PC-3 (cell line): ENCODE measurements at regions not wholly inside any gene's neighbourhood (a gene's known extent, or its start where the extent isn't known, plus 50 kb on each side); places are given as distances from the start of the nearest gene placed in this dataset.
"Not testable (repeated sequence)": the region's sequence is repeated elsewhere in the genome, so short reads cannot be mapped to it uniquely, and the experiment has no call there.

Source experiments
- ATAC-seq: fragments of 200-7000 bp; cut with Tn5 transposase; 2 replicates; pipeline ENCODE4 v1.9.1; 2020; ENCODE audit warnings: mild to moderate bottlenecking, moderate library complexity
- BruUV-seq: library from RNA; stranded (reverse); fragments of 400-500 nt; replicated peaks from 2 replicates; lab custom pipeline; 2021; lab: Mats Ljungman, UMichigan
- CTCF ChIA-PET: fragments of 300-600 bp; sonication (Branson Sonifier 250); formaldehyde crosslinking; loops from one replicate; lab custom pipeline; 2022; ENCODE audit warnings: antibody characterized with exemption; lab: Charles Lee
- POLR2A ChIA-PET: fragments of 300-600 bp; sonication (Branson Sonifier 250); formaldehyde crosslinking; loops from one replicate; lab custom pipeline; 2022; ENCODE audit warnings: antibody characterized with exemption; ENCODE audit not compliant: unreplicated experiment; lab: Charles Lee
- DNase-seq: peaks from one replicate; pipeline ENCODE4 v3.0.0-alpha.2; 2015
- H2AFZ ChIP-seq: fragments of 300-600 bp; sonication (generic); 2 replicates; pipeline ENCODE4 v1.6.0; 2016; ENCODE audit warnings: antibody characterized with exemption, low read length
- H3F3A ChIP-seq: fragments of 300-600 bp; sonication (generic); one replicate; pipeline ENCODE4 v1.6.0; 2017; ENCODE audit warnings: antibody characterized with exemption, low read length, control low read depth, mild to moderate bottlenecking; ENCODE audit not compliant: unreplicated experiment
- H3K27ac ChIP-seq: fragments of 300-600 bp; sonication (generic); 2 replicates; pipeline ENCODE4 v1.5.1; 2016; ENCODE audit warnings: mild to moderate bottlenecking, low read length
- H3K27me3 ChIP-seq: fragments of 300-600 bp; sonication (generic); 2 replicates; pipeline ENCODE4 v1.6.1; 2016; ENCODE audit warnings: low read length, mixed read lengths
- H3K36me3 ChIP-seq: fragments of 300-600 bp; sonication (generic); 2 replicates; pipeline ENCODE4 v1.6.1; 2016; ENCODE audit warnings: low read depth, mixed run types, low read length, mixed read lengths
- H3K4me1 ChIP-seq: fragments of 300-600 bp; sonication (generic); 2 replicates; pipeline ENCODE4 v1.5.1; 2016; ENCODE audit warnings: low read length; ENCODE audit not compliant: insufficient read depth
- H3K4me2 ChIP-seq: fragments of 300-600 bp; sonication (generic); 2 replicates; pipeline ENCODE4 v1.6.0; 2016; ENCODE audit warnings: low read length
- H3K4me3 ChIP-seq: fragments of 300-600 bp; sonication (generic); 2 replicates; pipeline ENCODE4 v1.5.1; 2016; ENCODE audit warnings: mild to moderate bottlenecking, low read length, mixed read lengths
- H3K79me2 ChIP-seq: fragments of 300-600 bp; sonication (generic); 2 replicates; pipeline ENCODE4 v1.6.1; 2017; ENCODE audit warnings: low read length, mixed read lengths
- H3K9ac ChIP-seq: fragments of 300-600 bp; sonication (generic); 2 replicates; pipeline ENCODE4 v1.6.0; 2016; ENCODE audit warnings: mild to moderate bottlenecking, low read length
- H3K9me2 ChIP-seq: fragments of 300-600 bp; sonication (generic); replicated peaks from 2 replicates; pipeline ENCODE4 v1.6.1; 2016; ENCODE audit warnings: mixed run types, low read length, mixed read lengths
- H3K9me3 ChIP-seq: fragments of 300-600 bp; sonication (generic); 2 replicates; pipeline ENCODE4 v1.6.1; 2016; ENCODE audit warnings: low read length, mixed read lengths
- H4K20me1 ChIP-seq: fragments of 300-600 bp; sonication (generic); 2 replicates; pipeline ENCODE4 v1.6.1; 2016; ENCODE audit warnings: low read length, mixed read lengths
- EZH2 ChIP-seq: fragments of 300-600 bp; sonication (generic); IDR thresholded peaks from one replicate; pipeline ENCODE4 v1.6.1; 2017; ENCODE audit warnings: antibody characterized with exemption, mild to moderate bottlenecking, low read length; ENCODE audit not compliant: unreplicated experiment
- EZH2phosphoT487 ChIP-seq: fragments of 300-600 bp; sonication (generic); IDR thresholded peaks from 2 replicates; pipeline ENCODE4 v1.6.1; 2018; ENCODE audit warnings: mild to moderate bottlenecking, antibody characterized with exemption, low read length, borderline replicate concordance
- intact Hi-C: fragments of 100-400 bp; cut with micrococcal nuclease; formaldehyde crosslinking; loops from 2 replicates; pipeline ENCODE4 v1.9.0; 2023
- TF ChIP-seq, protein P1 (sequence below): fragments of 300-600 bp; sonication (generic); conservative IDR thresholded peaks from 2 replicates; pipeline ENCODE4 v1.5.1; 2017; ENCODE audit warnings: antibody characterized with exemption, low read depth, mild to moderate bottlenecking, low read length

DNA sequence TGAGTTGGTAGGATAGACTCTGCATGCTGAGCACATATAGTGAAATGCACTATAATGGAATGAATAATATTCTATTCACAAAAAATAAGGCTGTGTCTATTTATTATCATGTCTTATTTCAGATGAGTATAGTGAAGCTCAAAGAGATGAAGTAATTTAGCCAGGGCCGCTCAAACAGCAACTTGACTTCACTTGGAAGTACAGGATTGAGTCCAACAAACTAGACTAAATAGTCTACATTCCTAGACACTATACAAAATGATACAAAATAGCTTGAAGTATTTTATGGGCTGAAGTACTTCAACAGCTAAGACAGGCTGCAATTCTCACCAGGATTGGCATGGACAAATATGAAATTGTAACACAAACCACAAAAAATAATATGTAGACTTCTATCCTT lies 144.5 kb upstream of the DST start:
- no TSS peak for BruUV-seq
- Histone ChIP-seq H3K79me2 (0 out of 2 replicates have a peak, but pooled peaks cover under 1% of the 10 kb centered on the region), H2AFZ (no peak overlapping the region), H3F3A (no peaks in the 10 kb centered on the region), H3K9ac (no peak overlapping the region), H3K4me2 (no peak overlapping the region), H4K20me1 (no peaks in the 10 kb centered on the region), H3K4me3 (no peak overlapping the region), H3K9me2 (no peaks in the 10 kb centered on the region), H3K27ac (no peak overlapping the region), H3K27me3 (no peaks in the 10 kb centered on the region), H3K4me1 (peaks cover 5% of the 10 kb centered on the region; the same call in 1 of the 2 replicates), H3K9me3 (no peaks in the 10 kb centered on the region), H3K36me3 (no peaks in the 10 kb centered on the region)
- ATAC-seq (no peak), DNase-seq (no peak)
- ChIA-PET CTCF (no interaction called here), POLR2A (interaction anchor here (1.0 kb wide), 1 partner anchor 78 kb away, joined by 4 read pairs; no protein-coding TSS in a partner anchor)
- TF ChIP-seq, protein P1, sequence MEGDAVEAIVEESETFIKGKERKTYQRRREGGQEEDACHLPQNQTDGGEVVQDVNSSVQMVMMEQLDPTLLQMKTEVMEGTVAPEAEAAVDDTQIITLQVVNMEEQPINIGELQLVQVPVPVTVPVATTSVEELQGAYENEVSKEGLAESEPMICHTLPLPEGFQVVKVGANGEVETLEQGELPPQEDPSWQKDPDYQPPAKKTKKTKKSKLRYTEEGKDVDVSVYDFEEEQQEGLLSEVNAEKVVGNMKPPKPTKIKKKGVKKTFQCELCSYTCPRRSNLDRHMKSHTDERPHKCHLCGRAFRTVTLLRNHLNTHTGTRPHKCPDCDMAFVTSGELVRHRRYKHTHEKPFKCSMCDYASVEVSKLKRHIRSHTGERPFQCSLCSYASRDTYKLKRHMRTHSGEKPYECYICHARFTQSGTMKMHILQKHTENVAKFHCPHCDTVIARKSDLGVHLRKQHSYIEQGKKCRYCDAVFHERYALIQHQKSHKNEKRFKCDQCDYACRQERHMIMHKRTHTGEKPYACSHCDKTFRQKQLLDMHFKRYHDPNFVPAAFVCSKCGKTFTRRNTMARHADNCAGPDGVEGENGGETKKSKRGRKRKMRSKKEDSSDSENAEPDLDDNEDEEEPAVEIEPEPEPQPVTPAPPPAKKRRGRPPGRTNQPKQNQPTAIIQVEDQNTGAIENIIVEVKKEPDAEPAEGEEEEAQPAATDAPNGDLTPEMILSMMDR = no peak
- TF ChIP-seq EZH2phosphoT487 (no peak), EZH2 (no peak)
- intact Hi-C loops = no loop called here

DNA sequence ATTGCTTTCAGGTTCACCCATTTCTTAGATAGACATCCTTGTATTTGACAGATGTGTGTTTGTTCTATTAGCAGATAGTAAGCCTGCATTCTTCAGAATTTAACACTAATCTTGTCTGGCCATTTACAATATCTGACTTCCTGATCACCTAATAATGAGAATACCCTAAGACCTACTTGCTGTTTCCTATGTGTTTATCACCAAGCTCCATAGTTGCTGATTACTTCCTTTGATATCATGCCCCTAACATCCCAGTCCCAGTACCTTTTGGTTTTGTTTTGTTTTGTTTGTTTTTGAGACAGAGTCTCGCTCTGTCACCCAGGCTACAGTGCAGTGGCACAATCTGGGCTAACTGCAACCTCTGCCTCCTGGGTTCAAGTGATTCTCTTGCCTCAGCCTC lies 143.6 kb upstream of the DST start:
- H3K27ac ChIP-seq = no peak overlapping the region
- H3K36me3 ChIP-seq = no peaks in the 10 kb centered on the region
- no peaks in the 10 kb centered on the region for H3F3A ChIP-seq
- no peaks in the 10 kb centered on the region for H3K9me2 ChIP-seq
- CTCF ChIA-PET = no interaction called here
- no peak overlapping the region for H3K4me2 ChIP-seq
- no peak overlapping the region for H3K9ac ChIP-seq
- ATAC-seq (no peak), DNase-seq (no peak)
- H3K4me3 ChIP-seq = no peak overlapping the region
- peaks cover 5% of the 10 kb centered on the region; the same call in 1 of the 2 replicates for H3K4me1 ChIP-seq
- H3K79me2 ChIP-seq = no peaks in the 10 kb centered on the region
- H4K20me1 ChIP-seq = no peaks in the 10 kb centered on the region
- H2AFZ ChIP-seq = no peak overlapping the region
- H3K9me3 ChIP-seq = no peaks in the 10 kb centered on the region
- TF ChIP-seq, protein P1 = no peak
- TF ChIP-seq EZH2phosphoT487 = no peak
- no peak for TF ChIP-seq EZH2
- intact Hi-C loops = no loop called here
- H3K27me3 ChIP-seq = no peaks in the 10 kb centered on the region
- BruUV-seq = no TSS peak
- POLR2A ChIA-PET = no interaction called here

DNA sequence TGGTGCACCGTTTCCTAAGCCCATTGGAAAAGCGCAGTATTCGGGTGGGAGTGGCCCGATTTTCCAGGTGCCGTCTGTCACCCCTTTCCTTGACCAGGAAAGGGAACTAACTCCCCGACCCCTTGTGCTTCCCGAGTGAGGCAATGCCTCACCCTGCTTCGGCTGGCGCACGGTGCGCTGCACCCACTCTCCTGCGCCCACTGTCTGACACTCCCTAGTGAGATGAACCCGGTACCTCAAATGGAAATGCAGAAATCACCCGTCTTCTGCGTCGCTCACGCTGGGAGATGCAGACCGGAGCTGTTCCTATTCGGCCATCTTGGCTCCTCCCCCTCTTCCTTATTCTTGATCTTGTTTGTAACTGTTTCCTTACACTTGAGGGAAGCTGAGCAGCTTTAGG lies 142.8 kb upstream of the DST start:
- H3K9me2 ChIP-seq, H3K27ac ChIP-seq, DNase-seq, H2AFZ ChIP-seq, intact Hi-C loops, H3K4me3 ChIP-seq, POLR2A ChIA-PET, BruUV-seq, H4K20me1 ChIP-seq, ATAC-seq, H3K9ac ChIP-seq, H3K36me3 ChIP-seq, H3K4me1 ChIP-seq, H3K27me3 ChIP-seq, CTCF ChIA-PET, H3K9me3 ChIP-seq, H3K4me2 ChIP-seq, H3F3A ChIP-seq, H3K79me2 ChIP-seq: not testable (repeated sequence)

- H3K79me2 ChIP-seq, H2AFZ ChIP-seq, ATAC-seq, H3K27me3 ChIP-seq, H3K4me1 ChIP-seq, CTCF ChIA-PET, BruUV-seq, H3K36me3 ChIP-seq, H3K9me2 ChIP-seq, H3K27ac ChIP-seq, DNase-seq, H3K4me2 ChIP-seq, H3K9ac ChIP-seq, H3K9me3 ChIP-seq, H4K20me1 ChIP-seq, H3K4me3 ChIP-seq, intact Hi-C loops, H3F3A ChIP-seq, POLR2A ChIA-PET: not testable (repeated sequence)
These were observed 137.4 kb upstream of the DST start for GRCh38 chr6:56780109-56780508.

DNA sequence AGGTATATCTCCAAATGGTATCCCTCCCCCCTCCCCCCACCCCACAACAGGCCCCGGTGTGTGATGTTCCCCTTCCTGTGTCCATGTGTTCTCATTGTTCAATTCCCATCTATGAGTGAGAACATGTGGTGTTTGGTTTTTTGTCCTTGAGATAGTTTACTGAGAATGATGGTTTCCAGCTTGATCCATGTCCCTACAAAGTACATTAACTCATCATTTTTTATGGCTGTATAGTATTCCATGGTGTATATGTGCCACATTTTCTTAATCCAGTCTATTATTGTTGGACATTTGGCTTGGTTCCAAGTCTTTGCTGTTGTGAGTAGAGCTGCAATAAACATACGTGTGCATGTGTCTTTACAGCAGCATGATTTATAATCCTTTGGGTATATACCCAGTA lies 135.8 kb upstream of the DST start:
- H3K4me1 ChIP-seq, POLR2A ChIA-PET, H2AFZ ChIP-seq, H3K4me2 ChIP-seq, H3K9me3 ChIP-seq, H3K27ac ChIP-seq, H3K9ac ChIP-seq, ATAC-seq, H3K79me2 ChIP-seq, H4K20me1 ChIP-seq, H3K9me2 ChIP-seq, CTCF ChIA-PET, BruUV-seq, H3F3A ChIP-seq, H3K27me3 ChIP-seq, H3K4me3 ChIP-seq, DNase-seq, intact Hi-C loops, H3K36me3 ChIP-seq: not testable (repeated sequence)
